PFSK-1 (cell line): ENCODE measurements at regions not wholly inside any gene's neighbourhood (a gene's known extent, or its start where the extent isn't known, plus 50 kb on each side); places are given as distances from the start of the nearest gene placed in this dataset.

Experiments
- POLR2AphosphoS5 ChIP-seq: IDR thresholded peaks from 2 replicates; pipeline ENCODE4 v1.6.1; 2012; ENCODE audit warnings: low read depth, mild to moderate bottlenecking, control low read depth, low read length, moderate library complexity
- SIN3A ChIP-seq: IDR thresholded peaks from 2 replicates; pipeline ENCODE4 v1.6.1; 2012; ENCODE audit warnings: mild to moderate bottlenecking, low read length, moderate library complexity, borderline replicate concordance; ENCODE audit not compliant: insufficient read depth

- no peak for TF ChIP-seq POLR2AphosphoS5
- no peak for TF ChIP-seq SIN3A
These were observed 414.7 kb downstream of the HS3ST3B1 start for GRCh38 chr17:14715561-14715960.
